ENCODE measurements at regions not wholly inside any gene's neighbourhood (a gene's known extent, or its start where the extent isn't known, plus 50 kb on each side); places are given as distances from the start of the nearest gene placed in this dataset.

- DNase-seq: no peak
Observed at GRCh38 chr3:24646790-24647189, 152.1 kb upstream of the THRB start.

- no peak for DNase-seq
Observed at GRCh38 chr3:24648063-24648462, 153.4 kb upstream of the THRB start.

- DNase-seq: no peak
Observed at GRCh38 chr3:24650839-24651238, 156.2 kb upstream of the THRB start.

GRCh38 chr3:24657870-24658510 lies 163.3 kb upstream of the THRB start:
- DNase-seq: no peak

GRCh38 chr3:24661175-24661584 lies 166.5 kb upstream of the THRB start:
- peak; percentile 66 for DNase-seq

- DNase-seq: no peak
Observed at GRCh38 chr3:24662449-24663345, 168.0 kb upstream of the THRB start.

- DNase-seq: no peak
Observed at GRCh38 chr3:24663406-24663805, 168.8 kb upstream of the THRB start.

- no peak for DNase-seq
Observed at GRCh38 chr3:24668039-24668438, 173.4 kb upstream of the THRB start.

- no peak for DNase-seq
Observed at GRCh38 chr3:24670871-24671270, 176.2 kb upstream of the THRB start.

- no peak for DNase-seq
Observed at GRCh38 chr3:24673596-24673995, 178.9 kb upstream of the THRB start.

- DNase-seq: peak; percentile 40
Observed at GRCh38 chr3:24674261-24674660, 179.6 kb upstream of the THRB start.

- DNase-seq: no peak
Observed at GRCh38 chr3:24678021-24678420, 183.4 kb upstream of the THRB start.

- peak; percentile 85 for DNase-seq
Observed at GRCh38 chr3:24678421-24678865, 183.8 kb upstream of the THRB start.

GRCh38 chr3:24679429-24679828 lies 184.8 kb upstream of the THRB start:
- DNase-seq: no peak

GRCh38 chr3:24680214-24680967 lies 185.7 kb upstream of the THRB start:
- DNase-seq: peak; percentile 89

- no peak for DNase-seq
Observed at GRCh38 chr3:24682141-24682547, 187.5 kb upstream of the THRB start.

- DNase-seq: no peak
Observed at GRCh38 chr3:24683090-24683489, 188.4 kb upstream of the THRB start.

GRCh38 chr3:24683633-24684384 lies 189.2 kb upstream of the THRB start:
- peak; percentile 68 for DNase-seq

GRCh38 chr3:24684506-24685023 lies 189.9 kb upstream of the THRB start:
- DNase-seq: no peak

GRCh38 chr3:24686808-24687207 lies 192.2 kb upstream of the THRB start:
- DNase-seq: peak; percentile 60

- DNase-seq: no peak
Observed at GRCh38 chr3:24687671-24688070, 193.0 kb upstream of the THRB start.

- DNase-seq: no peak
Observed at GRCh38 chr3:24688446-24689148, 193.9 kb upstream of the THRB start.

Measured in OCI-M1 (cell line).